ENCODE measurements at regions not wholly inside any gene's neighbourhood (a gene's known extent, or its start where the extent isn't known, plus 50 kb on each side); places are given as distances from the start of the nearest gene placed in this dataset.

DNA sequence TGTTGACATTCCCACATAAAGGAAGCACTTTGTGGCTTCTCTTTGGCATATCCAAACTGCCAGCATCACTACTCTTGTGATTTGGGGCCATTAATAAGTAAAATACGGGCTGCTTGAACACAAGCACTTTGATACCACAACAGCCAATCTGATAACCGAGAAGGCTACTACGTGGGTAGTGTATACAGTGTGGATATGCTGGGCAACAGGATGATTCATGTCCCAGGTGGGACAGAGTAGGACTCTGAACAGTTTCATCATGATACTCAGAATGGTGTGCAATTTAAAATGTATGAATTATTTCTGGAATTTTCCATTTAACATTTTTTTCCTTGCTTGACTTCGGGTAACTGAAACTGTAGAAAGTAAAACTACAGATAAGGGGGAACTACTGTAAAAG is 225.0 kb upstream of the DDHD1 start:
- intact Hi-C loops (cut with DNase I): no loop called here
- ATAC-seq (no peak), DNase-seq (no peak)
- H3K36me3 ChIP-seq: no peaks in the 10 kb centered on the region
- no peak overlapping the region for H3K4me3 ChIP-seq
- H3K4me1 ChIP-seq: no peaks in the 10 kb centered on the region
- no peak overlapping the region for H3K27ac ChIP-seq
- TF ChIP-seq, protein P1, sequence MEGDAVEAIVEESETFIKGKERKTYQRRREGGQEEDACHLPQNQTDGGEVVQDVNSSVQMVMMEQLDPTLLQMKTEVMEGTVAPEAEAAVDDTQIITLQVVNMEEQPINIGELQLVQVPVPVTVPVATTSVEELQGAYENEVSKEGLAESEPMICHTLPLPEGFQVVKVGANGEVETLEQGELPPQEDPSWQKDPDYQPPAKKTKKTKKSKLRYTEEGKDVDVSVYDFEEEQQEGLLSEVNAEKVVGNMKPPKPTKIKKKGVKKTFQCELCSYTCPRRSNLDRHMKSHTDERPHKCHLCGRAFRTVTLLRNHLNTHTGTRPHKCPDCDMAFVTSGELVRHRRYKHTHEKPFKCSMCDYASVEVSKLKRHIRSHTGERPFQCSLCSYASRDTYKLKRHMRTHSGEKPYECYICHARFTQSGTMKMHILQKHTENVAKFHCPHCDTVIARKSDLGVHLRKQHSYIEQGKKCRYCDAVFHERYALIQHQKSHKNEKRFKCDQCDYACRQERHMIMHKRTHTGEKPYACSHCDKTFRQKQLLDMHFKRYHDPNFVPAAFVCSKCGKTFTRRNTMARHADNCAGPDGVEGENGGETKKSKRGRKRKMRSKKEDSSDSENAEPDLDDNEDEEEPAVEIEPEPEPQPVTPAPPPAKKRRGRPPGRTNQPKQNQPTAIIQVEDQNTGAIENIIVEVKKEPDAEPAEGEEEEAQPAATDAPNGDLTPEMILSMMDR (IDR thresholded peaks at IDR 0.05): no peak
- H3K27me3 ChIP-seq: no peaks in the 10 kb centered on the region
- H3K9me3 ChIP-seq: no peaks in the 10 kb centered on the region

DNA sequence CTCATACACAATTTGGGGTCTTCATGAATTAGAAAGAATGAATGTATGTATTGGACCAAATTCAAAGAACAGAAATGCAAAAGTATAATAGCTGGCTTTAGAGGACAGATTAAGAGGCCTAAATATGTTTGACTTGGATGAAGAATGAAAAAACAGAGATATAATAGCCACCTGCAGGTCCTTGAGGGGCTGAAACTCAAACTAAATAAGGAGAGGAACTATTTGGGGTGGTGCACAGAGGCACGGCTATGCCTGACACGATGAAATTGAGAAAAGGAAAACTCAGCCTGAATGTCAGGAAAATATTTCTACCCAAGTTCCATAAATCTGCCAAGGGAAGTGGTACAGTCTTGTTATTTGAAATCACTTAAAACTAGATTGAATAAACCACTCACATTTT is 222.9 kb upstream of the DDHD1 start:
- H3K27ac ChIP-seq: no peak overlapping the region
- H3K36me3 ChIP-seq: no peaks in the 10 kb centered on the region
- DNase-seq (no peak), ATAC-seq (peak; percentile 36)
- no peaks in the 10 kb centered on the region for H3K9me3 ChIP-seq
- H3K4me1 ChIP-seq: no peaks in the 10 kb centered on the region
- intact Hi-C loops (cut with DNase I): no loop called here
- TF ChIP-seq, protein P1 (IDR thresholded peaks at IDR 0.05): no peak
- H3K27me3 ChIP-seq: no peaks in the 10 kb centered on the region
- H3K4me3 ChIP-seq: no peak overlapping the region

DNA sequence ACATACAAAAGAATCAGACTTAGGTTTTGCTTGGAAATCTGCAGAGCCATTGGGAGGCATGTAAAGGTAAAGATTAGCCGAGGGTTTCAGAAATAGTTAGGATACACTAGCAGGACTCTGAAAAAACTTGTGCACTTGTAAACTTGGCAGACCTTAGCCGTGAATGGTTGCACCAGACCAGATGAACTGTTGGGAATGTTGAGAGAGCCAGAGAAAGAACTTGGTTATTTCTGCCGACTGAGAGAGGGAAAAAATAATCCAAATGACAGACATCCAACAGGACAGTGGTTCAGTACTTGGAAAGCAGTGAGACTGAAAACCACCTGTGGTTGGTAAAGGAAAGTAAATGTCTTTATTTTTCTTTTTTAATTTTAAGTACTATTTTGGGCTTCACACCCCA is 222.5 kb upstream of the DDHD1 start:
- H3K27me3 ChIP-seq: no peaks in the 10 kb centered on the region
- no peak overlapping the region for H3K27ac ChIP-seq
- H3K4me3 ChIP-seq: no peak overlapping the region
- ATAC-seq (peak; percentile 68), DNase-seq (no peak)
- H3K4me1 ChIP-seq: no peaks in the 10 kb centered on the region
- no peaks in the 10 kb centered on the region for H3K36me3 ChIP-seq
- intact Hi-C loops (cut with DNase I): no loop called here
- H3K9me3 ChIP-seq: no peaks in the 10 kb centered on the region
- TF ChIP-seq, protein P1 (IDR thresholded peaks at IDR 0.05): no peak

DNA sequence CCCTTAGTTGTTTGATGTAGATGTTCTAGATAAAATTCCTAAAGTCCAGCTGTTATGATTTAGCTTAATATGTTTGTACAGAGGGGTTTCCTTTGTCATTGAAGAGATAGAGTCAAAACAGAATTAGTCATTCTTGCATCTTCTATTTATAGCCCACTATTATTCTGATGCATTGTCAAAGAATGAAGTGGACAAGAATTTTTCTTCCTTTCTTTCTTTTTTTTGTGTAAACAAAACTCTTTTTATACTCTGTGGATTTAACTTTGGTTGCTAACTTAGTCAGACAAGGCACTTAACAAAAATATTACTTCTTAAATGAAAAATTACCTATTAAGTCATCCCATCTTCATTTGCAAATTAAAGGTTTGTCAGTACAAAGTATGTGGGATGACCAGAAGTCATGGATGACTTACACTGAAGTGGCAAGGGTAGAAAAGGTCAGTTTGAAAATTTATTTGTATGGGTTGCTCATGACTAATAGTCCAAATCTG is 215.6 kb upstream of the DDHD1 start:
- no peak overlapping the region for H3K4me3 ChIP-seq
- no peaks in the 10 kb centered on the region for H3K27me3 ChIP-seq
- intact Hi-C loops (cut with DNase I): no loop called here
- H3K27ac ChIP-seq: peak overlapping the region; percentile 60
- no peaks in the 10 kb centered on the region for H3K36me3 ChIP-seq
- no peak for ATAC-seq
- TF ChIP-seq, protein P1 (IDR thresholded peaks at IDR 0.05): no peak
- no peak for DNase-seq
- H3K4me1 ChIP-seq: peaks cover 13% of the 10 kb centered on the region
- no peaks in the 10 kb centered on the region for H3K9me3 ChIP-seq

DNA sequence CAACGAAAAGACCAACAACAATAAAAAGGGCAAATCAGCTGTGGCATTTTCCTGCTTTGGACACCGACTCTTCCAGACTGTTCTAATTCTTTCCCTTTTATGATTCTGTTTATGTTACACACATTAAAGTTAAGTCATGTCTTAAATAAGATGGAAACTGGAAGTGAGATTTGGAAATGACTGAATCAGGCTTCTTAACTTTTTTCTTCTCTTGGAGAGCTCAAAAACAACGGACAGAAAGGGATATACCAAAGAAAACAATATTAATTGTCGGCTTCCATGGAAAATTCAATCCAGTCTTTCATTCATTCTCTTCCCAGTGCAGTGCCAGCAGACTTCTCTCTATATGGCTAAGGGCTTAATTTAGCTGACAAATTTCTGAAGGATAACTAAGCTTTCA is 214.9 kb upstream of the DDHD1 start:
- no peak overlapping the region for H3K4me3 ChIP-seq
- peaks cover 13% of the 10 kb centered on the region for H3K4me1 ChIP-seq
- H3K9me3 ChIP-seq: no peaks in the 10 kb centered on the region
- no peaks in the 10 kb centered on the region for H3K27me3 ChIP-seq
- TF ChIP-seq, protein P1 (IDR thresholded peaks at IDR 0.05): no peak
- intact Hi-C loops (cut with DNase I): no loop called here
- ATAC-seq: no peak
- no peak for DNase-seq
- H3K36me3 ChIP-seq: no peaks in the 10 kb centered on the region
- peak overlapping the region; percentile 60 for H3K27ac ChIP-seq

DNA sequence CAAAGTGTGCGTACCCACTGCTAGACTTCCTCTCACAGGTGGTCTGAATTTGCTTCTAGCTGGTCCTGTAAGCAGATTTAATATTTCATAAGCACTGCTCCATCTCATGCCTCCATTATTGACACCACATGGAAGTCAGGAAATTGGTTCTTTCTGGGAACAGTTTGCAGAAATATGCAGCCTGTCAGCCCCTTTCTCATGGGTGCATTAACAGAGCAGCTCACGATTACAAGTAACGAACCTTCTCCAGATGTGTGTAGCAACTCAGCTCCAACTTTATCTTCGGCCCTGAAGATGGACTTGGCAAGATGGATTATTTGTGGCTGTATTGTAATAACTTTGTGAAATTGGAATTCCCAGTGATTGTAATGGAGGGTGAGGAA is 214.5 kb upstream of the DDHD1 start:
- intact Hi-C loops (cut with DNase I): no loop called here
- DNase-seq: no peak
- TF ChIP-seq, protein P1 (IDR thresholded peaks at IDR 0.05): no peak
- Histone ChIP-seq H3K27ac (peak overlapping the region; percentile 60), H3K4me1 (peaks cover 13% of the 10 kb centered on the region), H3K27me3 (no peaks in the 10 kb centered on the region), H3K9me3 (no peaks in the 10 kb centered on the region), H3K4me3 (no peak overlapping the region), H3K36me3 (no peaks in the 10 kb centered on the region)
- ATAC-seq: no peak

All from upper lobe of right lung (tissue), 1 donor.